Bronchial epithelial cell (primary cell): ENCODE measurements at regions not wholly inside any gene's neighbourhood (a gene's known extent, or its start where the extent isn't known, plus 50 kb on each side); places are given as distances from the start of the nearest gene placed in this dataset.
"Not testable (repeated sequence)": the region's sequence is repeated elsewhere in the genome, so short reads cannot be mapped to it uniquely, and the experiment has no call there.

Experiments used
- DNase-seq: peaks from one replicate; pipeline ENCODE4 v3.0.0-alpha.2; 2010; ENCODE audit warnings: low read depth
- FAIRE-seq: peaks from 2 replicates; lab custom pipeline; 2011; peaks lifted over from hg19 to GRCh38; lab: Jason Lieb, UNC
- H3K27me3 ChIP-seq: 2 replicates; pipeline ENCODE4 v1.5.1; 2011; ENCODE audit warnings: low read length; ENCODE audit not compliant: control insufficient read depth, insufficient read depth
- H3K36me3 ChIP-seq: 2 replicates; pipeline ENCODE4 v1.5.1; 2011; ENCODE audit warnings: low read length; ENCODE audit not compliant: control insufficient read depth, insufficient read depth
- H3K4me3 ChIP-seq: 2 replicates; pipeline ENCODE4 v1.5.1; 2011; ENCODE audit warnings: mild to moderate bottlenecking, low read depth, low read length, control low read depth
- CTCF ChIP-seq: IDR thresholded peaks from 2 replicates; pipeline ENCODE4 v1.5.1; 2011; ENCODE audit warnings: mild to moderate bottlenecking, moderate library complexity, low read length, control low read depth, inconsistent platforms; ENCODE audit not compliant: insufficient read depth, severe bottlenecking

- TF ChIP-seq CTCF, result no peak
- FAIRE-seq, result no peak
- H3K27me3 ChIP-seq, result no peaks in the 10 kb centered on the region
These were observed 304.4 kb upstream of the CNTNAP2 start for GRCh38 chr7:145812218-145812617.

GRCh38 chr7:145805496-145805895 lies 311.1 kb upstream of the CNTNAP2 start:
- H3K27me3 ChIP-seq, DNase-seq, FAIRE-seq, H3K4me3 ChIP-seq, H3K36me3 ChIP-seq: not testable (repeated sequence)

More at GRCh38 chr7:145812218-145812617, 304.4 kb upstream of the CNTNAP2 start:
- H3K36me3 ChIP-seq, result no peaks in the 10 kb centered on the region
- no peak for DNase-seq
- H3K4me3 ChIP-seq, result no peak overlapping the region

- TF ChIP-seq CTCF, result no peak
- no peaks in the 10 kb centered on the region for H3K36me3 ChIP-seq
- FAIRE-seq, result no peak
- H3K27me3 ChIP-seq, result no peaks in the 10 kb centered on the region
- no peak overlapping the region for H3K4me3 ChIP-seq
- DNase-seq, result no peak
These were observed 319.1 kb upstream of the CNTNAP2 start for GRCh38 chr7:145797507-145797906.

- Histone ChIP-seq H3K36me3 (no peaks in the 10 kb centered on the region), H3K27me3 (no peaks in the 10 kb centered on the region), H3K4me3 (no peak overlapping the region)
- FAIRE-seq (no peak), DNase-seq (no peak)
- TF ChIP-seq CTCF, result no peak
These were observed 321.5 kb upstream of the CNTNAP2 start for GRCh38 chr7:145795132-145795531.

GRCh38 chr7:145784809-145785780 lies 331.5 kb upstream of the CNTNAP2 start:
- DNase-seq, result no peak
- no peak for FAIRE-seq
- no peak for TF ChIP-seq CTCF
- H3K27me3 ChIP-seq, result no peaks in the 10 kb centered on the region
- no peaks in the 10 kb centered on the region for H3K36me3 ChIP-seq
- no peak overlapping the region for H3K4me3 ChIP-seq

DNA sequence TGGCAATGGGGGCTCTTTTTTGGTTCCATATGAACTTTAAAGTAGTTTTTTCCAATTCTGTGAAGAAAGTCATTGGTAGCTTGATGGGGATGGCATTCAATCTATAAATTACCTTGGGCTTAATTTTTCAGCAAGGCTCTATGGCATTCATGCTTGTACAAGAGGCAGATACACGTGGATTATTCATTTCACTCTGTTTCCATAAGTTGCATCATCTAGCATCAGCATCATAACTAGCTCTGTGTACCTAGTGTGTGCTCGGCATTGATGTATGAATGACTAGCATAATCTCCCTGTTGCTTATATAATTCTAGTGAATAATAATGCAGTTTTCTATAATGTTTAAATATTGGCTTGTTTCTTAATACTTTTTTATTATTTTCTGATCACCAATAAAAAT lies 335.2 kb upstream of the CNTNAP2 start:
- DNase-seq, FAIRE-seq, H3K4me3 ChIP-seq, H3K27me3 ChIP-seq, H3K36me3 ChIP-seq: not testable (repeated sequence)
